ENCODE measurements at regions not wholly inside any gene's neighbourhood (a gene's known extent, or its start where the extent isn't known, plus 50 kb on each side); places are given as distances from the start of the nearest gene placed in this dataset.
"Not testable (repeated sequence)": the region's sequence is repeated elsewhere in the genome, so short reads cannot be mapped to it uniquely, and the experiment has no call there.

DNA sequence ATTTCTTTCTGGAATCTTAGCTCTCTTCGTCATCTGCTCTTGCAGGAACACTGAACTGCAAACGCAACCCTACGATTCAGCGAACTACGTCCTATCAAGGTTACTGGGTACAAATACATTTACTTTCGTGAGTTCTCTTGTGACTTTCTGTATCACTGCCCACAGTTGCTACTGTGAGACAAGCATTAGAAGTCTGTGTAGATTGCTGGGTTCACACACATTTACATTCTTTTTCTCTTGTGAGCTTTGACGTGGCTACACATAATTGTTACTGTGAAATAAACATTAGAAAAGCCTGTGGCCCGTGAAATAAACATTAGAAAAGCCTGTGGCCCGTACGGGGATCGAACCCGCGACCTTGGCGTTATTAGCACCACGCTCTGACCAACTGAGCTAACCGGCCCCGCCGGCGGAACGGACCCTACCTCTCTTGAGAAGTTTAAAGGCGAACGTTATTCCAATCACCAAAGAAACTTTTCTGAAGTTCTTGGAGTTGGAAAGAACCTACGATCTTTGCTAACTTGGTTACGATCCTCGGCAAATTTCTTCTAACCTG lies 61.2 kb upstream of the ZNF322 start:
- H3K9me3 ChIP-seq (ENCODE audit: severe bottlenecking); H3K36me3 ChIP-seq (ENCODE audit: low read depth); ATAC-seq (ENCODE audit: low read depth): not testable (repeated sequence)

GRCh38 chr6:26730019-26730766 lies 70.6 kb upstream of the ZNF322 start:
- H3K9me3 ChIP-seq (ENCODE audit: severe bottlenecking); H3K27me3 ChIP-seq (ENCODE audit: insufficient read depth, poor library complexity, severe bottlenecking); DNase-seq (ENCODE audit: low spot score); H3K27ac ChIP-seq (ENCODE audit: poor library complexity, severe bottlenecking); H3K36me3 ChIP-seq (ENCODE audit: low read depth); H3K4me1 ChIP-seq (ENCODE audit: insufficient read depth, poor library complexity, severe bottlenecking); H3K4me3 ChIP-seq (ENCODE audit: severe bottlenecking): not testable (repeated sequence)
- peak; percentile 62 for ATAC-seq (ENCODE audit: low read depth)

More for the DNA sequence above, 61.2 kb upstream of the ZNF322 start:
- DNase-seq (ENCODE audit: low spot score); H3K27me3 ChIP-seq (ENCODE audit: insufficient read depth, poor library complexity, severe bottlenecking); H3K4me3 ChIP-seq (ENCODE audit: severe bottlenecking); H3K27ac ChIP-seq (ENCODE audit: poor library complexity, severe bottlenecking); H3K4me1 ChIP-seq (ENCODE audit: insufficient read depth, poor library complexity, severe bottlenecking): not testable (repeated sequence)

- DNase-seq (ENCODE audit: low spot score); H3K4me3 ChIP-seq (ENCODE audit: severe bottlenecking); H3K27me3 ChIP-seq (ENCODE audit: insufficient read depth, poor library complexity, severe bottlenecking); H3K4me1 ChIP-seq (ENCODE audit: insufficient read depth, poor library complexity, severe bottlenecking); H3K9me3 ChIP-seq (ENCODE audit: severe bottlenecking); H3K36me3 ChIP-seq (ENCODE audit: low read depth); H3K27ac ChIP-seq (ENCODE audit: poor library complexity, severe bottlenecking): not testable (repeated sequence)
- peak; percentile 48; the same call in 2 of the 3 replicates for ATAC-seq (ENCODE audit: low read depth)
Observed at GRCh38 chr6:26734776-26735472, 75.4 kb upstream of the ZNF322 start.

DNA sequence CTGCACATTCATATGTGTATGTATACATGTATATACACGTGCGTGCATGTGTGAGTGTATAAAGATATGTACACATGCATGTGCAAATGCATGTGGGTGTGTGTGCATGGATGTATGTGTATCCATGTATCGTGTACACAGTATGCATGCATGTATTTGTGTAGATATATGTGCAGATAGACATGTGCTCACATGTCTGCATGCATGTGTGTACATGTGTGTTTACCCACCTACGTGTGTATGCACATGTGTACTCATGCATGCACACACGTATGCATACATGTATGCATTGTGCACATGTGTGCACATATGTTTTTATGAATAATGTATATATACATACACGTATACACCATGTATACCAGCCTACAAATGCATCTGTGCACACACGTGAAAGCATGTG lies 80.3 kb upstream of the ZNF322 start:
- no peak for ATAC-seq (ENCODE audit: low read depth)

DNA sequence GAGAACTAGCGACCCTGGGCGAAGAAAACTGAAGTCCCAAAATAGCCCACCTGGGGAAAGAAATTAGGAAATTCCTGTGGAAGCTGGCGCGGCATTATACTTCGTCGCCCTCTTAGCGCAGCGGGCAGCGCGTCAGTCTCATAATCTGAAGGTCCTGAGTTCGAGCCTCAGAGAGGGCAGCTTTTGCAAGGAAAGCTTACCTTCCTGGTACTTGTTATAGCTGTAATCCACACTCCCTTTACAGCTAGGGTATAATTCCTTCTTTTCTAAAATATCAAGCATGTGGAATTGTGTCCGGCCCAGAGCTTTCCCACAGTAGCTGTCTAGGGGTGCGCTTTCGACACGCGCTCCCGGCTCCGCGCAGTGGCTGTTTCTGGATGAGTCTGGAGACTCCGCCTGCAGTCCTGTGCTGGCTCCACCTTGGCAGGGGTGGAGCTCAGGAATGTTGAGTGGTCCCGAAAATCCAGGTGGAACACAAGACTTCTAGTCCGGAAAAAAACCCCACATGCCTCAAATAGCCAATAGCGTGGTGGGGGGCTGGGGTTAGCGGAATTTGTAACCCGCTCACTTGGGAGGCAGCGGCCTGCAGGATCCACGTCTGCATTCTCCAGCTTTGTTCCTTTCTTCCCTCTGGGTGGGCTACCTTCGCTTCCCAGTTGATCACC lies 83.7 kb upstream of the ZNF322 start:
- Histone ChIP-seq H3K27ac (ENCODE audit: poor library complexity, severe bottlenecking) (no peak overlapping the region), H3K9me3 (ENCODE audit: severe bottlenecking) (no peaks in the 10 kb centered on the region), H3K27me3 (ENCODE audit: insufficient read depth, poor library complexity, severe bottlenecking) (peaks cover 21% of the 10 kb centered on the region), H3K4me3 (ENCODE audit: severe bottlenecking) (peak overlapping the region; percentile 16), H3K4me1 (ENCODE audit: insufficient read depth, poor library complexity, severe bottlenecking) (no peaks in the 10 kb centered on the region), H3K36me3 (ENCODE audit: low read depth) (no peaks in the 10 kb centered on the region)
- ATAC-seq (ENCODE audit: low read depth) (peak; percentile 61; the same call in 2 of the 3 replicates), DNase-seq (ENCODE audit: low spot score) (no peak)
- TF ChIP-seq, protein P1, sequence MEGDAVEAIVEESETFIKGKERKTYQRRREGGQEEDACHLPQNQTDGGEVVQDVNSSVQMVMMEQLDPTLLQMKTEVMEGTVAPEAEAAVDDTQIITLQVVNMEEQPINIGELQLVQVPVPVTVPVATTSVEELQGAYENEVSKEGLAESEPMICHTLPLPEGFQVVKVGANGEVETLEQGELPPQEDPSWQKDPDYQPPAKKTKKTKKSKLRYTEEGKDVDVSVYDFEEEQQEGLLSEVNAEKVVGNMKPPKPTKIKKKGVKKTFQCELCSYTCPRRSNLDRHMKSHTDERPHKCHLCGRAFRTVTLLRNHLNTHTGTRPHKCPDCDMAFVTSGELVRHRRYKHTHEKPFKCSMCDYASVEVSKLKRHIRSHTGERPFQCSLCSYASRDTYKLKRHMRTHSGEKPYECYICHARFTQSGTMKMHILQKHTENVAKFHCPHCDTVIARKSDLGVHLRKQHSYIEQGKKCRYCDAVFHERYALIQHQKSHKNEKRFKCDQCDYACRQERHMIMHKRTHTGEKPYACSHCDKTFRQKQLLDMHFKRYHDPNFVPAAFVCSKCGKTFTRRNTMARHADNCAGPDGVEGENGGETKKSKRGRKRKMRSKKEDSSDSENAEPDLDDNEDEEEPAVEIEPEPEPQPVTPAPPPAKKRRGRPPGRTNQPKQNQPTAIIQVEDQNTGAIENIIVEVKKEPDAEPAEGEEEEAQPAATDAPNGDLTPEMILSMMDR (IDR thresholded peaks at IDR 0.05; ENCODE audit: poor library complexity, severe bottlenecking): no peak

More for the DNA sequence above, 80.3 kb upstream of the ZNF322 start:
- TF ChIP-seq, protein P1 (IDR thresholded peaks at IDR 0.05; ENCODE audit: poor library complexity, severe bottlenecking): no peak
- H3K27ac ChIP-seq (ENCODE audit: poor library complexity, severe bottlenecking): no peak overlapping the region
- H3K4me1 ChIP-seq (ENCODE audit: insufficient read depth, poor library complexity, severe bottlenecking): no peaks in the 10 kb centered on the region
- no peaks in the 10 kb centered on the region for H3K36me3 ChIP-seq (ENCODE audit: low read depth)
- no peak for DNase-seq (ENCODE audit: low spot score)
- no peak overlapping the region for H3K4me3 ChIP-seq (ENCODE audit: severe bottlenecking)
- H3K27me3 ChIP-seq (ENCODE audit: insufficient read depth, poor library complexity, severe bottlenecking): peaks cover 12% of the 10 kb centered on the region
- no peaks in the 10 kb centered on the region for H3K9me3 ChIP-seq (ENCODE audit: severe bottlenecking)
